CD4-positive, CD25-positive, alpha-beta regulatory T cell (primary cell): ENCODE measurements at regions not wholly inside any gene's neighbourhood (a gene's known extent, or its start where the extent isn't known, plus 50 kb on each side); places are given as distances from the start of the nearest gene placed in this dataset.

ENCODE experiments used
- ATAC-seq, 2 donors: fragments of 150-1000 bp; cut with Tn5 transposase; one replicate each; pipeline ENCODE4 v1.10.0; 2021; ENCODE audit warnings: low read depth in 2 of 2, moderate number of reproducible peaks in 2 of 2, moderate library complexity in 1 of 2
- DNase-seq, 3 donors: peaks; one replicate each; pipeline versions ENCODE4 v3.0.0 to v3.0.0-alpha.2; 2012 to 2022; ENCODE audit warnings: mixed read lengths in 1 of 3
- H3K27ac ChIP-seq: one replicate; pipeline ENCODE4 v1.7.0; 2013; ENCODE audit warnings: mild to moderate bottlenecking, low read length; ENCODE audit not compliant: insufficient read depth, poor library complexity, severe bottlenecking
- H3K27me3 ChIP-seq: one replicate; pipeline ENCODE4 v1.7.0; 2013; ENCODE audit warnings: low read length; ENCODE audit not compliant: control insufficient read depth, insufficient read depth
- H3K36me3 ChIP-seq: one replicate; pipeline ENCODE4 v1.7.0; 2013; ENCODE audit warnings: mild to moderate bottlenecking, low read length, moderate library complexity; ENCODE audit not compliant: control insufficient read depth, insufficient read depth
- H3K4me1 ChIP-seq: 2 replicates; pipeline ENCODE4 v1.7.0; 2013; ENCODE audit warnings: mild to moderate bottlenecking, low read length; ENCODE audit not compliant: insufficient read depth, control insufficient read depth, poor library complexity, severe bottlenecking
- H3K4me3 ChIP-seq: one replicate; pipeline ENCODE4 v1.7.0; 2013; ENCODE audit warnings: low read depth, mild to moderate bottlenecking, low read length, moderate library complexity
- H3K9me3 ChIP-seq, 2 experiments: 1 replicate in 1 of 2; 2 replicates in 1 of 2; pipeline ENCODE4 v1.7.0; 2013; ENCODE audit warnings: low read length in 2 of 2, mild to moderate bottlenecking in 1 of 2, moderate library complexity in 1 of 2; ENCODE audit not compliant: control insufficient read depth in 2 of 2
- H3K27ac Mint-ChIP-seq, 3 donors: one replicate each; pipeline ENCODE4 v1.8.0; 2020 to 2022; ENCODE audit warnings: mild to moderate bottlenecking in 3 of 3, mixed read lengths in 3 of 3, moderate library complexity in 2 of 3
- H3K27me3 Mint-ChIP-seq: one replicate; pipeline ENCODE4 v1.8.0; 2022; ENCODE audit warnings: mild to moderate bottlenecking, mixed read lengths
- H3K36me3 Mint-ChIP-seq: one replicate; pipeline ENCODE4 v1.8.0; 2020; ENCODE audit warnings: mixed read lengths
- H3K4me1 Mint-ChIP-seq, 4 donors: one replicate each; pipeline ENCODE4 v1.8.0; 2020 to 2022; ENCODE audit warnings: mixed read lengths in 4 of 4, mild to moderate bottlenecking in 1 of 4
- H3K4me3 Mint-ChIP-seq, 4 donors: one replicate each; pipeline ENCODE4 v1.8.0; 2020 to 2022; ENCODE audit warnings: mild to moderate bottlenecking in 4 of 4, mixed read lengths in 4 of 4, moderate library complexity in 3 of 4
- H3K9me3 Mint-ChIP-seq, 7 donors: one replicate each; pipeline ENCODE4 v1.8.0; 2020 to 2022; ENCODE audit warnings: mixed read lengths in 7 of 7, mild to moderate bottlenecking in 3 of 7, moderate library complexity in 2 of 7

DNA sequence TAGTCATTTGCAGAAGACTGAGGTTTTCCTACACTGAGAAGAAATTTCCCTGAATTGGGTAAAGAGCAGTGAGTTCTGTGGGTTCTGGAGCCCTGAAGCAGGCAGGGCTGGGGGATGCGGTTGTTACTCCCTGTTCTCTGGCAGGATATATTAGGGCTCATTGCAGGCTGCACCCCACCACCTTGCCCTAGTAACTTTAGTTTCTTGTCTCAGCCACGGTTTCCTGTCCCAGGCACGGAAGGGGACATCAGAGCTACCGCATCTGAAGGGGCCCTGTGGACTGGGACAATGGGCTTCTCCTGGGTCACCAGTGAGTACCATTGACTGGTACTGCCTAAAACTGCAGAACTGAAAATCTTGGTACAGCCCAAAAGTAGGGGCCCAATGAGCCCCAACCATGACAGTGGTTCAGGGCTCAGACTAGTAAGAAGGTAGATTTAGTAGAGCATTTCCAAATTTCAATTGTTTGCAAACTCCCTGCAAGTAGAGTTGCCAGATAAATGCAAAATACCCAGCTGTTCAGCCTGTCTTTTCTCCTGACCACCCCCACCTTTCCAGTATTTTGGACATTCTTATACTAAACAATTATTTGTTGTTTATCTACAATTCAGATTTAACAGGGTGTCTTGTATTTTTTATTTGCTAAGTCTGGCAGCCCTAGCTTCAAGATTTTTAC is 54.5 kb upstream of the EYA2 start:
- Mint-ChIP-seq H3K4me3 (no peak overlapping the region), H3K4me1 (no peaks in the 10 kb centered on the region), H3K27me3 (peaks cover 16% of the 10 kb centered on the region), H3K27ac (no peak overlapping the region), H3K9me3 (peaks cover 0 to 6% (median 0%) of the 10 kb centered on the region in 7 donors), H3K36me3 (no peaks in the 10 kb centered on the region)
- Histone ChIP-seq H3K27ac (no peak overlapping the region), H3K36me3 (no peaks in the 10 kb centered on the region), H3K27me3 (peaks cover 4% of the 10 kb centered on the region), H3K9me3 (no peaks in the 10 kb centered on the region), H3K4me3 (no peak overlapping the region), H3K4me1 (no peaks in the 10 kb centered on the region)
- ATAC-seq: no peak
- DNase-seq: no peak
